IMR-90 (cell line): ENCODE measurements at regions not wholly inside any gene's neighbourhood (a gene's known extent, or its start where the extent isn't known, plus 50 kb on each side); places are given as distances from the start of the nearest gene placed in this dataset.

Experiments used
- ATAC-seq: fragments of 200-7000 bp; cut with Tn5 transposase; 2 replicates; pipeline ENCODE4 v1.9.1; 2020; ENCODE audit warnings: low read depth, mild to moderate bottlenecking, moderate library complexity
- BruUV-seq: library from RNA; stranded (reverse); fragments of 400-500 nt; replicated peaks from 2 replicates; lab custom pipeline; 2021; lab: Mats Ljungman, UMichigan
- CTCF ChIA-PET: fragments of 300-600 bp; formaldehyde crosslinking; extraction: SDS; loops from one replicate; lab custom pipeline; 2021; ENCODE audit warnings: antibody characterized with exemption; lab: Yijun Ruan, JAX
- POLR2A ChIA-PET: fragments of 300-600 bp; sonication (Branson Sonifier 250); formaldehyde crosslinking; loops from one replicate; lab custom pipeline; 2022; ENCODE audit warnings: antibody characterized with exemption; ENCODE audit not compliant: unreplicated experiment; lab: Charles Lee
- DNase-seq: peaks from one replicate; pipeline ENCODE4 v3.0.0; 2013
- H2AFZ ChIP-seq: replicated peaks from 2 replicates; pipeline ENCODE3; 2013; ENCODE audit warnings: low read length, mild to moderate bottlenecking; ENCODE audit not compliant: poor library complexity
- H2AK5ac ChIP-seq: 2 replicates; pipeline ENCODE4 v1.6.1; 2013; ENCODE audit warnings: low read depth, low read length, inconsistent platforms
- H2AK9ac ChIP-seq: replicated peaks from 2 replicates; pipeline ENCODE3; 2013; ENCODE audit warnings: mild to moderate bottlenecking, low read depth, low read length, moderate library complexity; ENCODE audit not compliant: poor library complexity
- H2BK120ac ChIP-seq: 2 replicates; pipeline ENCODE4 v1.6.1; 2013; ENCODE audit warnings: low read depth, low read length, inconsistent platforms
- H2BK15ac ChIP-seq: 3 replicates; pipeline ENCODE4 v1.6.1; 2013; ENCODE audit warnings: low read depth, low read length, inconsistent platforms
- H2BK20ac ChIP-seq: 2 replicates; pipeline ENCODE4 v1.6.1; 2013; ENCODE audit warnings: low read depth, mild to moderate bottlenecking, inconsistent platforms, low read length, moderate library complexity
- H2BK5ac ChIP-seq: 2 replicates; pipeline ENCODE4 v1.6.1; 2013; ENCODE audit warnings: mild to moderate bottlenecking, low read depth, low read length, inconsistent platforms; ENCODE audit not compliant: poor library complexity, severe bottlenecking
- H3K14ac ChIP-seq: replicated peaks from 2 replicates; pipeline ENCODE4 v1.6.1; 2013; ENCODE audit warnings: low read depth, low read length, inconsistent platforms
- H3K18ac ChIP-seq: 2 replicates; pipeline ENCODE4 v1.6.1; 2013; ENCODE audit warnings: low read depth, low read length, control low read depth
- H3K23ac ChIP-seq: 2 replicates; pipeline ENCODE4 v1.6.1; 2013; ENCODE audit warnings: low read depth, low read length, inconsistent platforms
- H3K27ac ChIP-seq: 2 replicates; pipeline ENCODE4 v1.5.1; 2013; ENCODE audit warnings: mild to moderate bottlenecking, control low read depth, low read length; ENCODE audit not compliant: insufficient read depth
- H3K27me3 ChIP-seq: 2 replicates; pipeline ENCODE4 v1.6.1; 2013; ENCODE audit warnings: low read length; ENCODE audit not compliant: control insufficient read depth, insufficient read depth
- H3K36me3 ChIP-seq: 2 replicates; pipeline ENCODE4 v1.6.1; 2013; ENCODE audit warnings: low read length, mixed read lengths; ENCODE audit not compliant: control insufficient read depth, insufficient read depth
- H3K4ac ChIP-seq: 2 replicates; pipeline ENCODE4 v1.6.1; 2013; ENCODE audit warnings: low read depth, low read length, inconsistent platforms
- H3K4me1 ChIP-seq: 2 replicates; pipeline ENCODE4 v1.6.1; 2013; ENCODE audit warnings: low read length, mixed read lengths; ENCODE audit not compliant: control insufficient read depth, insufficient read depth
- H3K4me2 ChIP-seq: 2 replicates; pipeline ENCODE4 v1.6.1; 2013; ENCODE audit warnings: low read depth, mild to moderate bottlenecking, control low read depth, low read length, moderate library complexity
- H3K4me3 ChIP-seq: 2 replicates; pipeline ENCODE4 v1.5.1; 2013; ENCODE audit warnings: low read depth, mild to moderate bottlenecking, control low read depth, low read length, moderate library complexity; ENCODE audit not compliant: insufficient read depth
- H3K56ac ChIP-seq: 2 replicates; pipeline ENCODE4 v1.6.1; 2013; ENCODE audit warnings: low read length, inconsistent platforms; ENCODE audit not compliant: insufficient read depth; ENCODE audit errors: extremely low read depth
- H3K79me1 ChIP-seq, 2 experiments: 2 replicates each; pipeline ENCODE4 v1.6.1; 2013; ENCODE audit warnings: low read length in 2 of 2, inconsistent platforms in 1 of 2, low read depth in 1 of 2
- H3K9ac ChIP-seq: 2 replicates; pipeline ENCODE4 v1.6.1; 2013; ENCODE audit warnings: low read depth, low read length, control low read depth
- H3K9me1 ChIP-seq: 2 replicates; pipeline ENCODE4 v1.6.1; 2013; ENCODE audit warnings: low read length, inconsistent platforms; ENCODE audit not compliant: insufficient read depth
- H3K9me3 ChIP-seq: 2 replicates; pipeline ENCODE4 v1.6.1; 2013; ENCODE audit warnings: low read length; ENCODE audit not compliant: control insufficient read depth, insufficient read depth
- H4K20me1 ChIP-seq: 2 replicates; pipeline ENCODE4 v1.6.1; 2013; ENCODE audit warnings: low read length, inconsistent platforms; ENCODE audit not compliant: insufficient read depth
- H4K5ac ChIP-seq: 2 replicates; pipeline ENCODE4 v1.6.1; 2013; ENCODE audit warnings: mild to moderate bottlenecking, low read depth, low read length, control low read depth
- H4K8ac ChIP-seq, 2 experiments: 2 replicates each; pipeline ENCODE4 v1.6.1; 2013; ENCODE audit warnings: low read depth in 2 of 2, low read length in 2 of 2, control low read depth in 1 of 2, inconsistent platforms in 1 of 2
- H4K91ac ChIP-seq: 2 replicates; pipeline ENCODE4 v1.6.1; 2013; ENCODE audit warnings: low read depth, low read length, inconsistent platforms; ENCODE audit not compliant: insufficient read depth
- BHLHE40 ChIP-seq: fragments of 150-350 bp; IDR thresholded peaks from 2 replicates; pipeline ENCODE4 v1.6.1; 2016; ENCODE audit warnings: mild to moderate bottlenecking, low read depth, low read length
- CEBPB ChIP-seq: IDR thresholded peaks from 2 replicates; pipeline ENCODE4 v1.6.1; 2012; ENCODE audit warnings: low read depth, low read length, improper control_type of control experiment
- CHD1 ChIP-seq: IDR thresholded peaks from 2 replicates; pipeline ENCODE4 v1.6.1; 2012; ENCODE audit warnings: low read depth, low read length, improper control_type of control experiment
- FOS ChIP-seq: fragments of 150-350 bp; IDR thresholded peaks from 2 replicates; pipeline ENCODE4 v1.6.1; 2016; ENCODE audit warnings: low read depth, low read length
- MAFK ChIP-seq: IDR thresholded peaks from 2 replicates; pipeline ENCODE4 v1.6.1; 2012; ENCODE audit warnings: low read depth, low read length, improper control_type of control experiment
- MAZ ChIP-seq: IDR thresholded peaks from 2 replicates; pipeline ENCODE4 v1.6.1; 2012; ENCODE audit warnings: low read depth, mild to moderate bottlenecking, low read length, improper control_type of control experiment, moderate library complexity, borderline replicate concordance
- MXI1 ChIP-seq: IDR thresholded peaks from 2 replicates; pipeline ENCODE4 v1.6.1; 2012; ENCODE audit warnings: low read depth, mild to moderate bottlenecking, low read length, moderate library complexity, borderline replicate concordance
- NFE2L2 ChIP-seq: fragments of 150-350 bp; IDR thresholded peaks from 2 replicates; pipeline ENCODE4 v1.6.1; 2016; ENCODE audit warnings: low read depth, mild to moderate bottlenecking, low read length
- RAD21 ChIP-seq: IDR thresholded peaks from 2 replicates; pipeline ENCODE4 v1.6.1; 2012; ENCODE audit warnings: low read length, improper control_type of control experiment
- RCOR1 ChIP-seq: IDR thresholded peaks from 2 replicates; pipeline ENCODE4 v1.6.1; 2012; ENCODE audit warnings: mild to moderate bottlenecking, low read length, improper control_type of control experiment; ENCODE audit not compliant: insufficient replicate concordance
- SMC3 ChIP-seq: fragments of 150-350 bp; IDR thresholded peaks from 2 replicates; pipeline ENCODE4 v1.6.1; 2016; ENCODE audit warnings: low read depth, mild to moderate bottlenecking, antibody characterized with exemption, low read length, moderate library complexity
- WGBS, 2 experiments: methylation state at CpG; one replicate each; pipeline versions ENCODE4 v1.1.5 to v1.1.7; 2013; ENCODE audit warnings: missing lambda C conversion rate in 2 of 2; ENCODE audit not compliant: insufficient read length in 1 of 2; ENCODE audit errors: extremely low coverage in 2 of 2; 5-methylcytosine and 5-hydroxymethylcytosine counted together
- dilution Hi-C: fragments of 300-500 bp; cut with HindIII; formaldehyde crosslinking; loops from one replicate; pipeline ENCODE4 v1.14.3; 2018; ENCODE audit warnings: low sequenced_read_pairs; ENCODE audit not compliant: unreplicated experiment
- in situ Hi-C: fragments of 300-500 bp; cut with MboI; formaldehyde crosslinking; loops from 3 replicates; pipeline ENCODE4 v1.14.3; 2019; ENCODE audit warnings: low sequenced_read_pairs, inconsistent platforms, mixed read lengths
- intact Hi-C: fragments of 100-400 bp; cut with micrococcal nuclease; formaldehyde crosslinking; loops from 2 replicates; pipeline ENCODE4 v1.10.0; 2022
- TF ChIP-seq, protein P1 (sequence below): fragments of 150-350 bp; IDR thresholded peaks from 2 replicates; pipeline ENCODE4 v1.6.1; 2017; ENCODE audit warnings: mild to moderate bottlenecking, antibody characterized with exemption, low read length, low read depth
- TF ChIP-seq, protein P2 (sequence below): fragments of 150-350 bp; IDR thresholded peaks from 2 replicates; pipeline ENCODE4 v1.6.1; 2016; ENCODE audit warnings: low read depth, mild to moderate bottlenecking, low read length, moderate library complexity, borderline replicate concordance
- TF ChIP-seq, protein P3 (sequence below): conservative IDR thresholded peaks from 2 replicates; pipeline ENCODE4 v1.5.1; 2012; ENCODE audit warnings: mild to moderate bottlenecking, low read depth, low read length, improper control_type of control experiment

DNA sequence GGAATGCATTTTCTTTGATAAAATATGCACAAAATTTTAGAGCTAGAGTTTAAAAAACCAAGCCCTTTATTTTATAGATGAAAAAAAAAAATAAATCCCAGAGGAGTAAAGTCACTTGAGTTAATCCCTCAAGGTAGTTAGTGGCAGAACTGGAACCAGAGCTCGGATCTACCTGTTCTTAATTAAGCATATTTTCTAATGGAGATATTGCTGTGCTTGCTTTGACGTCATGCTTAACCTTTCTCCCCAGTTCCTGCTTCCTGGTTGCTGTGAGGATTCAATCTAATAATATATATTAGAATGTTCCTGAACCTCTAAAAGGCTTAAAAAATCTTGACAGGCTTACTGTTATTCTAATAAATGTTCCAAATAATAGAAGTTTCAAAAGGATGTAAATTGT, 300.6 kb upstream of the KLF12 start:
- H3K9me3 ChIP-seq: no peaks in the 10 kb centered on the region
- H3K79me1 ChIP-seq: no peaks in the 10 kb centered on the region
- no peak overlapping the region for H4K91ac ChIP-seq
- H2BK15ac ChIP-seq: no peak overlapping the region
- no peak overlapping the region for H2AK5ac ChIP-seq
- H3K4me2 ChIP-seq: no peak overlapping the region
- TF ChIP-seq, protein P1, sequence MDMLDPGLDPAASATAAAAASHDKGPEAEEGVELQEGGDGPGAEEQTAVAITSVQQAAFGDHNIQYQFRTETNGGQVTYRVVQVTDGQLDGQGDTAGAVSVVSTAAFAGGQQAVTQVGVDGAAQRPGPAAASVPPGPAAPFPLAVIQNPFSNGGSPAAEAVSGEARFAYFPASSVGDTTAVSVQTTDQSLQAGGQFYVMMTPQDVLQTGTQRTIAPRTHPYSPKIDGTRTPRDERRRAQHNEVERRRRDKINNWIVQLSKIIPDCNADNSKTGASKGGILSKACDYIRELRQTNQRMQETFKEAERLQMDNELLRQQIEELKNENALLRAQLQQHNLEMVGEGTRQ: no peak
- TF ChIP-seq MAFK: no peak
- no peak for TF ChIP-seq BHLHE40
- TF ChIP-seq, protein P2, sequence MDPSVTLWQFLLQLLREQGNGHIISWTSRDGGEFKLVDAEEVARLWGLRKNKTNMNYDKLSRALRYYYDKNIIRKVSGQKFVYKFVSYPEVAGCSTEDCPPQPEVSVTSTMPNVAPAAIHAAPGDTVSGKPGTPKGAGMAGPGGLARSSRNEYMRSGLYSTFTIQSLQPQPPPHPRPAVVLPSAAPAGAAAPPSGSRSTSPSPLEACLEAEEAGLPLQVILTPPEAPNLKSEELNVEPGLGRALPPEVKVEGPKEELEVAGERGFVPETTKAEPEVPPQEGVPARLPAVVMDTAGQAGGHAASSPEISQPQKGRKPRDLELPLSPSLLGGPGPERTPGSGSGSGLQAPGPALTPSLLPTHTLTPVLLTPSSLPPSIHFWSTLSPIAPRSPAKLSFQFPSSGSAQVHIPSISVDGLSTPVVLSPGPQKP: no peak
- TF ChIP-seq FOS: no peak
- TF ChIP-seq CHD1: no peak
- no peak for TF ChIP-seq RCOR1
- no peak for TF ChIP-seq CEBPB
- TF ChIP-seq, protein P3, sequence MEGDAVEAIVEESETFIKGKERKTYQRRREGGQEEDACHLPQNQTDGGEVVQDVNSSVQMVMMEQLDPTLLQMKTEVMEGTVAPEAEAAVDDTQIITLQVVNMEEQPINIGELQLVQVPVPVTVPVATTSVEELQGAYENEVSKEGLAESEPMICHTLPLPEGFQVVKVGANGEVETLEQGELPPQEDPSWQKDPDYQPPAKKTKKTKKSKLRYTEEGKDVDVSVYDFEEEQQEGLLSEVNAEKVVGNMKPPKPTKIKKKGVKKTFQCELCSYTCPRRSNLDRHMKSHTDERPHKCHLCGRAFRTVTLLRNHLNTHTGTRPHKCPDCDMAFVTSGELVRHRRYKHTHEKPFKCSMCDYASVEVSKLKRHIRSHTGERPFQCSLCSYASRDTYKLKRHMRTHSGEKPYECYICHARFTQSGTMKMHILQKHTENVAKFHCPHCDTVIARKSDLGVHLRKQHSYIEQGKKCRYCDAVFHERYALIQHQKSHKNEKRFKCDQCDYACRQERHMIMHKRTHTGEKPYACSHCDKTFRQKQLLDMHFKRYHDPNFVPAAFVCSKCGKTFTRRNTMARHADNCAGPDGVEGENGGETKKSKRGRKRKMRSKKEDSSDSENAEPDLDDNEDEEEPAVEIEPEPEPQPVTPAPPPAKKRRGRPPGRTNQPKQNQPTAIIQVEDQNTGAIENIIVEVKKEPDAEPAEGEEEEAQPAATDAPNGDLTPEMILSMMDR: no peak
- no peak for TF ChIP-seq NFE2L2
- no peak for TF ChIP-seq MXI1
- no peak for TF ChIP-seq MAZ
- TF ChIP-seq SMC3: no peak
- no peak for TF ChIP-seq RAD21
- no CpG with 5 or more reads among the region's 2 CpGs for WGBS, 2 experiments
- no peaks in the 10 kb centered on the region for H3K27me3 ChIP-seq
- H3K4me3 ChIP-seq: no peak overlapping the region
- no peak overlapping the region for H2BK120ac ChIP-seq
- H3K36me3 ChIP-seq: no peaks in the 10 kb centered on the region
- no peak overlapping the region for H3K14ac ChIP-seq
- POLR2A ChIA-PET: interaction anchor here (0.6 kb wide), 1 partner anchor 9 kb away, joined by 3 read pairs; no protein-coding TSS in a partner anchor
- H3K9ac ChIP-seq: no peak overlapping the region
- intact Hi-C loops: no loop called here
- dilution Hi-C loops: no loop called here
- H3K27ac ChIP-seq: no peak overlapping the region
- no peaks in the 10 kb centered on the region for H4K20me1 ChIP-seq
- H4K8ac ChIP-seq: no peak overlapping the region
- DNase-seq (no peak), ATAC-seq (no peak)
- no peak overlapping the region for H2AFZ ChIP-seq
- H3K9me1 ChIP-seq: no peaks in the 10 kb centered on the region
- CTCF ChIA-PET: no interaction called here
- no TSS peak for BruUV-seq
- H2AK9ac ChIP-seq: no peak overlapping the region
- no peak overlapping the region for H3K23ac ChIP-seq
- H3K56ac ChIP-seq: no peak overlapping the region
- H3K18ac ChIP-seq: no peak overlapping the region
- H3K4ac ChIP-seq: no peak overlapping the region
- H4K5ac ChIP-seq: no peak overlapping the region
- H2BK20ac ChIP-seq: no peak overlapping the region
- H2BK5ac ChIP-seq: no peak overlapping the region
- no peaks in the 10 kb centered on the region for H3K4me1 ChIP-seq
- in situ Hi-C loops: no loop called here
